ENCODE measurements at regions not wholly inside any gene's neighbourhood (a gene's known extent, or its start where the extent isn't known, plus 50 kb on each side); places are given as distances from the start of the nearest gene placed in this dataset.

DNA sequence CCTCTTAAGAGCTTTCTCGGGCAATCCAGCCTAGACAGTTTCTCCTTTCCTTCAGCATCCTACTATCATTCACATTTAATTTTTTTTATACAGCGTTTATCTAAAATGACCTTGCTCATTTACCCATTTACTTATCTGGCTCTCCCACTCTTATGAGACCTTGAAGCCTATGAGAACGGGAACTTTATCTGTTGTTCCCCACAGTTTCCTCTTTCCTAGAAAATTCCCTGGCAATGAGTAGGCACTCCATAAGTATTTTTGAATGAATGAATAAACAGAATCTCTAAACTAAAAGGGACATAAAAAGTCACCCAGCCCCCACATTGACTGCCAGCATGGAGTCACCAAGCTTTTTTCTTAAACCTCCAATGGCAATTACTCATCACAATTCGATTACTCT, 353.2 kb downstream of the METTL4 start:
- TF ChIP-seq POLR2A (IDR thresholded peaks at IDR 0.05): no peak
- TF ChIP-seq CTCF (IDR thresholded peaks at IDR 0.05): no peak
- no peak for TF ChIP-seq EP300 (IDR thresholded peaks at IDR 0.05)

Measured in stomach (tissue), 4 donors.